Transverse colon (tissue), 3 donors: ENCODE measurements at regions not wholly inside any gene's neighbourhood (a gene's known extent, or its start where the extent isn't known, plus 50 kb on each side); places are given as distances from the start of the nearest gene placed in this dataset.

Experiments
- POLR2A ChIP-seq: fragments of 450-650 bp; IDR thresholded peaks from one replicate; pipeline ENCODE4 v1.6.1; 2016; ENCODE audit warnings: antibody characterized with exemption, mild to moderate bottlenecking, moderate library complexity
- TF ChIP-seq, protein P1 (sequence below), 5 experiments: fragments of 200-600 bp in 3 of 5; fragments of 450-650 bp in 2 of 5; sonication (generic) in 3 of 5; IDR thresholded peaks; 1 replicate in 2 of 5; 2 replicates in 3 of 5; pipeline ENCODE4 v1.5.1; 2016 to 2017; ENCODE audit warnings: antibody characterized with exemption in 5 of 5, inconsistent platforms in 3 of 5, mild to moderate bottlenecking in 2 of 5, moderate library complexity in 1 of 5

DNA sequence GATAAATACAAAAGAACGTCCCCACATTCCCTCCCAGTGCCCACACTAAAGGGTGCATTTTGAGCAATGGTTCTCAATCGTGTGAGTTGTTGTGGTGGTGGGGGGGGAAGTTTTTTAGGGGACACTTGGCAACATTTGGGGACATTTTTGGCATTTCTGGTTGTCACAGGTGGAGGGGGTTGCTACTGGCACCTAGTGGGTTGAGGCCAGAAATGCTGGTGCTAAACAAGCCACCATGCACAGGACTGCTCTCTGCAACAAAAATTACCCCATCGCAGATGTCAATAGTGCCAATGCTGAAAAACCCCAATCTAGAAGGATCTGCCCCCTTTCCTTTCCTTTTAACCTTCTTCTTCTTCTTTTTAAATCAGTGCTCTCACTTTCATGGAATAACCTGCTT, 453.3 kb downstream of the TSHZ3 start:
- TF ChIP-seq, protein P1, sequence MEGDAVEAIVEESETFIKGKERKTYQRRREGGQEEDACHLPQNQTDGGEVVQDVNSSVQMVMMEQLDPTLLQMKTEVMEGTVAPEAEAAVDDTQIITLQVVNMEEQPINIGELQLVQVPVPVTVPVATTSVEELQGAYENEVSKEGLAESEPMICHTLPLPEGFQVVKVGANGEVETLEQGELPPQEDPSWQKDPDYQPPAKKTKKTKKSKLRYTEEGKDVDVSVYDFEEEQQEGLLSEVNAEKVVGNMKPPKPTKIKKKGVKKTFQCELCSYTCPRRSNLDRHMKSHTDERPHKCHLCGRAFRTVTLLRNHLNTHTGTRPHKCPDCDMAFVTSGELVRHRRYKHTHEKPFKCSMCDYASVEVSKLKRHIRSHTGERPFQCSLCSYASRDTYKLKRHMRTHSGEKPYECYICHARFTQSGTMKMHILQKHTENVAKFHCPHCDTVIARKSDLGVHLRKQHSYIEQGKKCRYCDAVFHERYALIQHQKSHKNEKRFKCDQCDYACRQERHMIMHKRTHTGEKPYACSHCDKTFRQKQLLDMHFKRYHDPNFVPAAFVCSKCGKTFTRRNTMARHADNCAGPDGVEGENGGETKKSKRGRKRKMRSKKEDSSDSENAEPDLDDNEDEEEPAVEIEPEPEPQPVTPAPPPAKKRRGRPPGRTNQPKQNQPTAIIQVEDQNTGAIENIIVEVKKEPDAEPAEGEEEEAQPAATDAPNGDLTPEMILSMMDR (IDR thresholded peaks at IDR 0.05): no peak
- no peak for TF ChIP-seq POLR2A
